H9 (cell line): ENCODE measurements at regions not wholly inside any gene's neighbourhood (a gene's known extent, or its start where the extent isn't known, plus 50 kb on each side); places are given as distances from the start of the nearest gene placed in this dataset.

ENCODE experiments used
- DNase-seq: peaks from one replicate; pipeline ENCODE4 v3.0.0-alpha.2; 2017
- H2AFZ ChIP-seq: one replicate; pipeline ENCODE4 v1.6.1; 2013; ENCODE audit warnings: mild to moderate bottlenecking, low read length, control low read depth, moderate library complexity
- H2AK5ac ChIP-seq: 2 replicates; pipeline ENCODE4 v1.6.1; 2013; ENCODE audit warnings: low read length, control low read depth, mixed read lengths; ENCODE audit not compliant: insufficient read length
- H2BK120ac ChIP-seq: one replicate; pipeline ENCODE4 v1.6.1; 2013; ENCODE audit warnings: low read depth, mild to moderate bottlenecking, low read length, control low read depth, inconsistent platforms; ENCODE audit not compliant: poor library complexity, severe bottlenecking
- H2BK12ac ChIP-seq: 2 replicates; pipeline ENCODE4 v1.6.1; 2013; ENCODE audit warnings: low read length, control low read depth, mixed read lengths, low read depth; ENCODE audit not compliant: insufficient read length
- H2BK15ac ChIP-seq: 2 replicates; pipeline ENCODE4 v1.6.1; 2013; ENCODE audit warnings: low read depth, low read length, control low read depth
- H2BK20ac ChIP-seq: one replicate; pipeline ENCODE4 v1.6.1; 2013; ENCODE audit warnings: low read depth, mild to moderate bottlenecking, low read length, control low read depth, inconsistent platforms; ENCODE audit not compliant: poor library complexity, severe bottlenecking
- H2BK5ac ChIP-seq: 2 replicates; pipeline ENCODE4 v1.6.1; 2013; ENCODE audit warnings: low read length, control low read depth, mixed read lengths; ENCODE audit not compliant: insufficient read length
- H3K14ac ChIP-seq: 2 replicates; pipeline ENCODE4 v1.6.1; 2013; ENCODE audit warnings: low read length, control low read depth; ENCODE audit not compliant: insufficient read depth
- H3K18ac ChIP-seq: 2 replicates; pipeline ENCODE4 v1.6.1; 2013; ENCODE audit warnings: low read depth, mild to moderate bottlenecking, mixed read lengths, low read length, control low read depth; ENCODE audit not compliant: insufficient read length
- H3K23ac ChIP-seq: 2 replicates; pipeline ENCODE4 v1.6.1; 2013; ENCODE audit warnings: low read length, control low read depth, mixed read lengths, low read depth; ENCODE audit not compliant: insufficient read length
- H3K23me2 ChIP-seq: 2 replicates; pipeline ENCODE4 v1.6.1; 2013; ENCODE audit warnings: low read depth, mild to moderate bottlenecking, mixed read lengths, low read length, control low read depth; ENCODE audit not compliant: insufficient read length, poor library complexity, severe bottlenecking
- H3K27ac ChIP-seq: 2 replicates; pipeline ENCODE4 v1.5.1; 2013; ENCODE audit warnings: low read length, control low read depth, mixed read lengths, low read depth; ENCODE audit not compliant: insufficient read length
- H3K27me3 ChIP-seq: 2 replicates; pipeline ENCODE4 v1.6.1; 2013; ENCODE audit warnings: low read length, control low read depth, inconsistent platforms; ENCODE audit not compliant: insufficient read depth
- H3K4ac ChIP-seq: 2 replicates; pipeline ENCODE4 v1.6.1; 2013; ENCODE audit warnings: low read depth, mild to moderate bottlenecking, control low read depth, inconsistent platforms, low read length, moderate library complexity
- H3K4me1 ChIP-seq: 2 replicates; pipeline ENCODE4 v1.6.1; 2013; ENCODE audit warnings: low read length, control low read depth, inconsistent platforms; ENCODE audit not compliant: insufficient read depth
- H3K4me2 ChIP-seq: 2 replicates; pipeline ENCODE4 v1.6.1; 2013; ENCODE audit warnings: low read length, control low read depth, mixed read lengths; ENCODE audit not compliant: insufficient read length, insufficient read depth
- H3K56ac ChIP-seq: 2 replicates; pipeline ENCODE4 v1.6.1; 2013; ENCODE audit warnings: low read depth, mild to moderate bottlenecking, mixed read lengths, low read length, control low read depth; ENCODE audit not compliant: insufficient read length
- H3K79me1 ChIP-seq: 2 replicates; pipeline ENCODE4 v1.6.1; 2013; ENCODE audit warnings: low read depth, mild to moderate bottlenecking, moderate library complexity, low read length, control low read depth, inconsistent platforms; ENCODE audit not compliant: insufficient read depth, poor library complexity, severe bottlenecking
- H3K79me2 ChIP-seq: 2 replicates; pipeline ENCODE4 v1.6.1; 2013; ENCODE audit warnings: low read length, control low read depth, inconsistent platforms; ENCODE audit not compliant: insufficient read depth
- H3K9ac ChIP-seq: 2 replicates; pipeline ENCODE4 v1.6.1; 2013; ENCODE audit warnings: low read length, control low read depth, mixed read lengths; ENCODE audit not compliant: insufficient read length; ENCODE audit errors: extremely low read depth
- H3K9me3 ChIP-seq: one replicate; pipeline ENCODE4 v1.6.1; 2013; ENCODE audit warnings: low read depth, low read length, inconsistent platforms; ENCODE audit not compliant: control insufficient read depth
- H3T11ph ChIP-seq: one replicate; pipeline ENCODE4 v1.6.1; 2013; ENCODE audit warnings: mild to moderate bottlenecking, low read length, control low read depth, inconsistent platforms
- H4K20me1 ChIP-seq: one replicate; pipeline ENCODE4 v1.6.1; 2013; ENCODE audit not compliant: control insufficient read depth, insufficient read length, insufficient read depth
- H4K5ac ChIP-seq: 2 replicates; pipeline ENCODE4 v1.6.1; 2013; ENCODE audit warnings: low read depth, mild to moderate bottlenecking, mixed read lengths, low read length, control low read depth; ENCODE audit not compliant: insufficient read length
- H4K8ac ChIP-seq: replicated peaks from 2 replicates; pipeline ENCODE4 v1.6.1; 2013; ENCODE audit warnings: low read length, control low read depth, mixed read lengths, low read depth; ENCODE audit not compliant: insufficient read length
- H4K91ac ChIP-seq: 2 replicates; pipeline ENCODE4 v1.6.1; 2013; ENCODE audit warnings: low read depth, mild to moderate bottlenecking, moderate library complexity, mixed read lengths, low read length, control low read depth; ENCODE audit not compliant: insufficient read length
- H3K27ac Mint-ChIP-seq, 3 experiments: 2 replicates in 2 of 3; 3 replicates in 1 of 3; pipeline ENCODE4 v1.8.0; 2020 to 2021; ENCODE audit warnings: mixed read lengths in 3 of 3, mild to moderate bottlenecking in 1 of 3, moderate library complexity in 1 of 3
- H3K27me3 Mint-ChIP-seq: 2 replicates; pipeline ENCODE4 v1.8.0; 2021; ENCODE audit warnings: low read depth, mild to moderate bottlenecking, moderate library complexity, mixed read lengths
- H3K36me3 Mint-ChIP-seq, 3 experiments: 2 replicates in 2 of 3; 3 replicates in 1 of 3; pipeline ENCODE4 v1.8.0; 2020 to 2021; ENCODE audit warnings: low read depth in 3 of 3, mixed read lengths in 3 of 3; ENCODE audit not compliant: insufficient read depth in 1 of 3
- H3K4me1 Mint-ChIP-seq, 2 experiments: 2 replicates each; pipeline ENCODE4 v1.8.0; 2020; ENCODE audit warnings: mixed read lengths in 2 of 2
- H3K4me3 Mint-ChIP-seq, 2 experiments: 2 replicates in 1 of 2; 3 replicates in 1 of 2; pipeline ENCODE4 v1.8.0; 2020 to 2021; ENCODE audit warnings: mild to moderate bottlenecking in 2 of 2, mixed read lengths in 2 of 2, moderate library complexity in 1 of 2
- H3K9me3 Mint-ChIP-seq, 2 experiments: 2 replicates in 1 of 2; 3 replicates in 1 of 2; pipeline ENCODE4 v1.8.0; 2020; ENCODE audit warnings: mild to moderate bottlenecking in 2 of 2, mixed read lengths in 2 of 2, moderate library complexity in 1 of 2
- CTCF ChIP-seq: fragments of 200-600 bp; sonication (generic); conservative IDR thresholded peaks from 3 replicates; pipeline ENCODE4 v1.8.0; 2021; ENCODE audit warnings: antibody characterized with exemption, mild to moderate bottlenecking
- WGBS: extraction: QIAGEN DNeasy Blood & Tissue Kit; methylation state at CpG from one replicate; pipeline ENCODE4 v1.1.7; 2013; ENCODE audit warnings: missing lambda C conversion rate, low lambda C conversion rate, mixed read lengths; ENCODE audit not compliant: insufficient read length; ENCODE audit errors: extremely low coverage; 5-methylcytosine and 5-hydroxymethylcytosine counted together

GRCh38 chr11:29353833-29354232 lies 663.0 kb downstream of the KCNA4 start:
- H2BK15ac ChIP-seq: no peak overlapping the region
- H3K18ac ChIP-seq: no peak overlapping the region
- H3K79me2 ChIP-seq: no peaks in the 10 kb centered on the region
- no peak overlapping the region for H2BK120ac ChIP-seq
- H4K20me1 ChIP-seq: no peaks in the 10 kb centered on the region
- no peaks in the 10 kb centered on the region for H3K79me1 ChIP-seq
- H2BK12ac ChIP-seq: no peak overlapping the region
- WGBS: no CpG with 5 or more reads among the region's 1 CpG
- TF ChIP-seq CTCF: no peak
- H3K4ac ChIP-seq: no peak overlapping the region
- H3K9ac ChIP-seq: no peak overlapping the region
- H3K27ac Mint-ChIP-seq: no peak overlapping the region
- no peaks in the 10 kb centered on the region; a peak in 1 of 7 replicates for H3K36me3 Mint-ChIP-seq
- no peaks in the 10 kb centered on the region for H3K27me3 ChIP-seq
- H3K27ac ChIP-seq: no peak overlapping the region
- H3K4me1 Mint-ChIP-seq: peaks cover 8 to 9% of the 10 kb centered on the region in 2 experiments
- H3K56ac ChIP-seq: no peak overlapping the region
- no peak overlapping the region for H3K14ac ChIP-seq
- H3K4me1 ChIP-seq: peaks cover 3% of the 10 kb centered on the region; the same call in 1 of the 2 replicates
- H4K5ac ChIP-seq: no peak overlapping the region
- H4K91ac ChIP-seq: no peak overlapping the region
- H2BK5ac ChIP-seq: no peak overlapping the region
- DNase-seq: no peak
- H3K9me3 Mint-ChIP-seq: peaks cover 0 to 7% of the 10 kb centered on the region in 2 experiments; a peak in 1 of 5 replicates
- no peak overlapping the region for H3K4me3 Mint-ChIP-seq
- no peaks in the 10 kb centered on the region for H3K23me2 ChIP-seq
- no peak overlapping the region for H4K8ac ChIP-seq
- H3K27me3 Mint-ChIP-seq: peaks cover 18% of the 10 kb centered on the region
- H3K4me2 ChIP-seq: no peak overlapping the region
- H2AK5ac ChIP-seq: no peak overlapping the region
- H3K9me3 ChIP-seq: no peaks in the 10 kb centered on the region
- no peak overlapping the region for H2BK20ac ChIP-seq
- no peak overlapping the region for H2AFZ ChIP-seq
- no peak overlapping the region for H3K23ac ChIP-seq
- no peak overlapping the region for H3T11ph ChIP-seq
